ENCODE measurements at regions not wholly inside any gene's neighbourhood (a gene's known extent, or its start where the extent isn't known, plus 50 kb on each side); places are given as distances from the start of the nearest gene placed in this dataset.

- DNase-seq (ENCODE audit: low spot score), result no peak
Observed at GRCh38 chr20:10724449-10725173, 50.8 kb upstream of the JAG1 start.

GRCh38 chr20:10728873-10729670, 55.3 kb upstream of the JAG1 start:
- DNase-seq (ENCODE audit: low spot score), result peak; percentile 9

GRCh38 chr20:10729785-10730184, 56.0 kb upstream of the JAG1 start:
- DNase-seq (ENCODE audit: low spot score), result no peak

- DNase-seq (ENCODE audit: low spot score), result no peak
Observed at GRCh38 chr20:10730629-10731183, 56.9 kb upstream of the JAG1 start.

- peak; percentile 23 for DNase-seq (ENCODE audit: low spot score)
Observed at GRCh38 chr20:10731190-10731965, 57.6 kb upstream of the JAG1 start.

- DNase-seq (ENCODE audit: low spot score), result no peak
Observed at GRCh38 chr20:10733122-10733521, 59.3 kb upstream of the JAG1 start.

GRCh38 chr20:10735195-10735949, 61.6 kb upstream of the JAG1 start:
- no peak for DNase-seq (ENCODE audit: low spot score)

GRCh38 chr20:10739134-10739533, 65.3 kb upstream of the JAG1 start:
- DNase-seq (ENCODE audit: low spot score), result peak; percentile 3

- peak; percentile 75 for DNase-seq (ENCODE audit: low spot score)
Observed at GRCh38 chr20:10739566-10739965, 65.8 kb upstream of the JAG1 start.

GRCh38 chr20:10741060-10741459, 67.3 kb upstream of the JAG1 start:
- no peak for DNase-seq (ENCODE audit: low spot score)

GRCh38 chr20:10745790-10746189, 72.0 kb upstream of the JAG1 start:
- DNase-seq (ENCODE audit: low spot score), result no peak

- DNase-seq (ENCODE audit: low spot score), result peak; percentile 81
Observed at GRCh38 chr20:10747019-10747418, 73.2 kb upstream of the JAG1 start.

- no peak for DNase-seq (ENCODE audit: low spot score)
Observed at GRCh38 chr20:10749084-10749483, 75.3 kb upstream of the JAG1 start.

GRCh38 chr20:10752206-10752605, 78.4 kb upstream of the JAG1 start:
- no peak for DNase-seq (ENCODE audit: low spot score)

GRCh38 chr20:10754824-10755223, 81.0 kb upstream of the JAG1 start:
- DNase-seq (ENCODE audit: low spot score), result no peak

GRCh38 chr20:10758446-10758845, 84.6 kb upstream of the JAG1 start:
- no peak for DNase-seq (ENCODE audit: low spot score)

- peak; percentile 56 for DNase-seq (ENCODE audit: low spot score)
Observed at GRCh38 chr20:10761232-10761631, 87.4 kb upstream of the JAG1 start.

GRCh38 chr20:10761786-10762185, 88.0 kb upstream of the JAG1 start:
- DNase-seq (ENCODE audit: low spot score), result peak; percentile 61

GRCh38 chr20:10762216-10762615, 88.4 kb upstream of the JAG1 start:
- DNase-seq (ENCODE audit: low spot score), result no peak

GRCh38 chr20:10763112-10763511, 89.3 kb upstream of the JAG1 start:
- peak; percentile 68 for DNase-seq (ENCODE audit: low spot score)

GRCh38 chr20:10769700-10770099, 95.9 kb upstream of the JAG1 start:
- no peak for DNase-seq (ENCODE audit: low spot score)
